Neuronal stem cell (in vitro differentiated cells): ENCODE measurements at regions not wholly inside any gene's neighbourhood (a gene's known extent, or its start where the extent isn't known, plus 50 kb on each side); places are given as distances from the start of the nearest gene placed in this dataset.

Experiments used
- DNase-seq: peaks from one replicate; pipeline ENCODE4 v3.0.0-alpha.2; 2013; ENCODE audit warnings: low spot score
- H2AFZ ChIP-seq: one replicate; pipeline ENCODE4 v1.6.1; 2013; ENCODE audit warnings: mild to moderate bottlenecking, low read length, inconsistent platforms
- H2AK5ac ChIP-seq: 2 replicates; pipeline ENCODE4 v1.6.1; 2013; ENCODE audit warnings: low read depth, mild to moderate bottlenecking, inconsistent platforms, low read length, moderate library complexity, mixed read lengths
- H2BK120ac ChIP-seq: 2 replicates; pipeline ENCODE4 v1.6.1; 2013; ENCODE audit warnings: low read depth, mild to moderate bottlenecking, inconsistent platforms, low read length, moderate library complexity, mixed read lengths
- H2BK12ac ChIP-seq: one replicate; pipeline ENCODE4 v1.6.1; 2013; ENCODE audit warnings: low read length, inconsistent platforms
- H2BK15ac ChIP-seq: 2 replicates; pipeline ENCODE4 v1.6.1; 2013; ENCODE audit warnings: mild to moderate bottlenecking, low read length, inconsistent platforms, mixed read lengths
- H2BK5ac ChIP-seq: one replicate; pipeline ENCODE4 v1.6.1; 2013; ENCODE audit warnings: inconsistent platforms, mild to moderate bottlenecking, low read length, moderate library complexity
- H3K14ac ChIP-seq: one replicate; pipeline ENCODE4 v1.6.1; 2013; ENCODE audit warnings: low read length, inconsistent platforms
- H3K18ac ChIP-seq: 2 replicates; pipeline ENCODE4 v1.6.1; 2013; ENCODE audit warnings: low read length, inconsistent platforms
- H3K23ac ChIP-seq: 2 replicates; pipeline ENCODE4 v1.6.1; 2013; ENCODE audit warnings: low read depth, mild to moderate bottlenecking, mixed read lengths, low read length, inconsistent platforms; ENCODE audit not compliant: poor library complexity
- H3K27ac ChIP-seq: replicated peaks from 3 replicates; pipeline ENCODE4 v1.5.1; 2013; ENCODE audit warnings: low read length, inconsistent platforms
- H3K27me3 ChIP-seq, 3 experiments: 2 replicates each; pipeline ENCODE4 v1.6.1; 2013; ENCODE audit warnings: low read length in 3 of 3, mild to moderate bottlenecking in 2 of 3, inconsistent platforms in 1 of 3, low read depth in 1 of 3, mixed read lengths in 1 of 3, moderate library complexity in 1 of 3; ENCODE audit not compliant: control insufficient read depth in 3 of 3, insufficient read depth in 3 of 3
- H3K36me3 ChIP-seq, 2 donors: replicated peaks in 1 of 2; 2 replicates each; pipeline ENCODE4 v1.6.1; 2013; ENCODE audit warnings: low read length in 2 of 2; ENCODE audit not compliant: control insufficient read depth in 2 of 2, insufficient read depth in 2 of 2
- H3K4ac ChIP-seq: 2 replicates; pipeline ENCODE4 v1.6.1; 2013; ENCODE audit warnings: inconsistent platforms, mild to moderate bottlenecking, low read length, moderate library complexity
- H3K4me1 ChIP-seq, 2 donors: 1 replicate in 1 of 2; 2 replicates in 1 of 2; pipeline ENCODE4 v1.6.1; 2013; ENCODE audit warnings: low read length in 2 of 2, low read depth in 1 of 2; ENCODE audit not compliant: control insufficient read depth in 2 of 2, insufficient read depth in 1 of 2
- H3K4me2 ChIP-seq: one replicate; pipeline ENCODE4 v1.6.1; 2013; ENCODE audit warnings: mild to moderate bottlenecking, low read length, inconsistent platforms; ENCODE audit not compliant: insufficient read depth, poor library complexity, severe bottlenecking
- H3K4me3 ChIP-seq, 2 donors: 2 replicates each; pipeline ENCODE4 v1.5.1; 2013; ENCODE audit warnings: low read length in 2 of 2, mild to moderate bottlenecking in 2 of 2, inconsistent platforms in 1 of 2, moderate library complexity in 1 of 2
- H3K79me1 ChIP-seq: one replicate; pipeline ENCODE4 v1.6.1; 2013; ENCODE audit warnings: low read depth, mild to moderate bottlenecking, inconsistent platforms, low read length, moderate library complexity
- H3K9ac ChIP-seq: one replicate; pipeline ENCODE4 v1.6.1; 2013; ENCODE audit warnings: mild to moderate bottlenecking, low read depth, low read length, inconsistent platforms; ENCODE audit not compliant: poor library complexity
- H3K9me3 ChIP-seq, 2 donors: replicated peaks in 1 of 2; 2 replicates each; pipeline versions ENCODE3 to v1.6.1; 2013; ENCODE audit warnings: low read length in 2 of 2, mild to moderate bottlenecking in 2 of 2, inconsistent platforms in 1 of 2, low read depth in 1 of 2, mixed read lengths in 1 of 2, moderate library complexity in 1 of 2; ENCODE audit not compliant: control insufficient read depth in 2 of 2, insufficient read depth in 1 of 2
- H4K8ac ChIP-seq: one replicate; pipeline ENCODE4 v1.6.1; 2013; ENCODE audit warnings: low read depth, mild to moderate bottlenecking, inconsistent platforms, low read length, moderate library complexity
- H4K91ac ChIP-seq: one replicate; pipeline ENCODE4 v1.6.1; 2013; ENCODE audit warnings: low read length, low read depth, mild to moderate bottlenecking, inconsistent platforms; ENCODE audit not compliant: poor library complexity
- WGBS, 2 donors: extraction: QIAGEN DNeasy Blood & Tissue Kit; methylation state at CpG; one replicate each; pipeline ENCODE4 v1.1.7; 2013; ENCODE audit warnings: missing lambda C conversion rate in 2 of 2, mixed read lengths in 1 of 2; ENCODE audit not compliant: insufficient read length in 2 of 2, insufficient replicate concordance in 1 of 2; ENCODE audit errors: extremely low coverage in 2 of 2; 5-methylcytosine and 5-hydroxymethylcytosine counted together

- Histone ChIP-seq H3K9ac (no peak overlapping the region), H2BK15ac (no peak overlapping the region), H3K14ac (peak overlapping the region; percentile 21), H3K23ac (no peak overlapping the region), H4K91ac (no peak overlapping the region), H3K79me1 (no peaks in the 10 kb centered on the region), H2AFZ (no peak overlapping the region), H3K27ac (no peak overlapping the region), H2AK5ac (peak overlapping the region; percentile 70), H3K4ac (no peak overlapping the region), H3K4me2 (no peak overlapping the region), H2BK5ac (no peak overlapping the region), H2BK12ac (peak overlapping the region; percentile 22), H3K18ac (peak overlapping the region; percentile 38), H4K8ac (no peak overlapping the region), H3K4me3 (no peak overlapping the region), H3K9me3 (peaks cover 0 to 9% of the 10 kb centered on the region in 2 donors), H3K27me3 (peaks cover 0 to 20% (median 2%) of the 10 kb centered on the region in 3 experiments), H2BK120ac (no peak overlapping the region), H3K36me3 (no peaks in the 10 kb centered on the region), H3K4me1 (peaks cover 0 to 9% of the 10 kb centered on the region in 2 donors)
- no CpG with 5 or more reads among the region's 10 CpGs for WGBS, 2 donors
- no peak for DNase-seq
These were observed 167.2 kb upstream of the PPP2R2D start for GRCh38 chr10:131733596-131733995.

GRCh38 chr10:131735577-131735976, 165.2 kb upstream of the PPP2R2D start:
- H3K9ac ChIP-seq, result no peak overlapping the region
- no peak overlapping the region for H3K23ac ChIP-seq
- no peak overlapping the region for H3K4ac ChIP-seq
- no peak overlapping the region for H2AFZ ChIP-seq
- H3K36me3 ChIP-seq, result no peaks in the 10 kb centered on the region
- H2BK15ac ChIP-seq, result no peak overlapping the region
- H3K9me3 ChIP-seq, result peaks cover 0 to 14% of the 10 kb centered on the region in 2 donors
- H4K8ac ChIP-seq, result no peak overlapping the region
- no peak overlapping the region for H2BK120ac ChIP-seq
- no peaks in the 10 kb centered on the region for H3K79me1 ChIP-seq
- no CpG with 5 or more reads among the region's 10 CpGs for WGBS, 2 donors
- H2BK5ac ChIP-seq, result no peak overlapping the region
- no peak overlapping the region for H2BK12ac ChIP-seq
- no peak overlapping the region for H3K27ac ChIP-seq
- no peak for DNase-seq
- no peak overlapping the region for H3K4me3 ChIP-seq
- H2AK5ac ChIP-seq, result no peak overlapping the region
- no peak overlapping the region for H3K14ac ChIP-seq
- H3K18ac ChIP-seq, result peak overlapping the region; percentile 76
- H3K4me1 ChIP-seq, result peaks cover 0 to 2% of the 10 kb centered on the region in 2 donors
- no peak overlapping the region for H4K91ac ChIP-seq
- no peak overlapping the region for H3K4me2 ChIP-seq
- H3K27me3 ChIP-seq, result peaks cover 0 to 3% (median 2%) of the 10 kb centered on the region in 3 experiments

GRCh38 chr10:131736321-131736980, 164.4 kb upstream of the PPP2R2D start:
- Histone ChIP-seq H3K4me2 (no peak overlapping the region), H3K79me1 (no peaks in the 10 kb centered on the region), H3K23ac (peak overlapping the region; percentile 31), H3K9me3 (peaks cover 0 to 12% of the 10 kb centered on the region in 2 donors), H2AFZ (no peak overlapping the region), H3K4me3 (no peak overlapping the region), H3K36me3 (no peaks in the 10 kb centered on the region), H2BK15ac (peak overlapping the region; percentile 64), H2AK5ac (peak overlapping the region; percentile 92), H2BK120ac (no peak overlapping the region), H3K18ac (peak overlapping the region; percentile 48), H3K27ac (no peak overlapping the region), H4K91ac (no peak overlapping the region), H4K8ac (no peak overlapping the region), H3K14ac (no peak overlapping the region), H2BK12ac (no peak overlapping the region), H3K4me1 (peaks cover 0 to 2% of the 10 kb centered on the region in 2 donors), H3K27me3 (peaks cover 0 to 2% (median 0%) of the 10 kb centered on the region in 3 experiments), H2BK5ac (peak overlapping the region; percentile 82), H3K4ac (no peak overlapping the region), H3K9ac (no peak overlapping the region)
- DNase-seq, result no peak
- WGBS, 2 donors, result no CpG with 5 or more reads among the region's 12 CpGs

- no peak for DNase-seq
- Histone ChIP-seq H3K4me1 (peaks cover 4% of the 10 kb centered on the region in 2 donors), H4K8ac (no peak overlapping the region), H3K9ac (no peak overlapping the region), H3K27ac (no peak overlapping the region), H3K79me1 (no peaks in the 10 kb centered on the region), H3K36me3 (no peaks in the 10 kb centered on the region), H2BK120ac (no peak overlapping the region), H3K27me3 (no peaks in the 10 kb centered on the region), H3K9me3 (peaks cover 0 to 7% of the 10 kb centered on the region in 2 donors), H3K4me3 (no peak overlapping the region), H3K4me2 (no peak overlapping the region), H2AK5ac (peak overlapping the region; percentile 89), H3K14ac (no peak overlapping the region), H3K23ac (peak overlapping the region; percentile 22), H4K91ac (no peak overlapping the region), H3K18ac (peak overlapping the region; percentile 32), H2BK12ac (peak overlapping the region; percentile 82), H2BK15ac (peak overlapping the region; percentile 69), H2AFZ (no peak overlapping the region), H2BK5ac (no peak overlapping the region), H3K4ac (no peak overlapping the region)
- WGBS, 2 donors, result no CpG with 5 or more reads among the region's 18 CpGs
These were observed 163.0 kb upstream of the PPP2R2D start for GRCh38 chr10:131737543-131738395.
